HCT116 (cell line): ENCODE measurements at regions not wholly inside any gene's neighbourhood (a gene's known extent, or its start where the extent isn't known, plus 50 kb on each side); places are given as distances from the start of the nearest gene placed in this dataset.

Experiments used
- ATAC-seq: fragments of 200-7000 bp; cut with Tn5 transposase; 2 replicates; pipeline ENCODE4 v1.9.1; 2020; ENCODE audit warnings: mild to moderate bottlenecking, moderate library complexity
- BruUV-seq: library from RNA; stranded (reverse); fragments of 400-500 nt; replicated peaks from 2 replicates; lab custom pipeline; 2021; lab: Mats Ljungman, UMichigan
- CTCF ChIA-PET: fragments of 300-600 bp; sonication (Branson Sonifier 250); formaldehyde crosslinking; loops from one replicate; lab custom pipeline; 2021; ENCODE audit warnings: antibody characterized with exemption; lab: Charles Lee
- POLR2A ChIA-PET: fragments of 300-600, 350-600 bp; sonication (Branson Sonifier 250); formaldehyde crosslinking; loops from one replicate; lab custom pipeline; 2021; ENCODE audit warnings: antibody characterized with exemption; lab: Charles Lee
- RAD21 ChIA-PET, 2 experiments: fragments of 300-600 bp; sonication (Branson Sonifier 250); formaldehyde crosslinking; loops; one replicate each; lab custom pipeline; 2023; ENCODE audit warnings: low total read pairs in 2 of 2; ENCODE audit not compliant: uncharacterized antibody in 2 of 2, unreplicated experiment in 2 of 2, low non-redundant PET in 1 of 2; lab: Charles Lee
- DNase-seq: peaks from one replicate; pipeline ENCODE4 v3.0.0-alpha.2; 2010; ENCODE audit warnings: low read depth, low spot score
- H2AFZ ChIP-seq: fragments of 200-600 bp; shearing (Covaris generic), sonication (generic); 2 replicates; pipeline ENCODE4 v1.6.1; 2017; ENCODE audit warnings: low read depth, mixed run types, mixed read lengths, antibody characterized with exemption, low read length; ENCODE audit not compliant: poor library complexity, severe bottlenecking
- H3K27ac ChIP-seq: 2 replicates; pipeline ENCODE4 v1.5.1; 2012; ENCODE audit warnings: low read depth, low read length
- H3K27me3 ChIP-seq: fragments of 200-600 bp; sonication (generic); 2 replicates; pipeline ENCODE4 v1.6.1; 2016; ENCODE audit warnings: mixed run types, low read length, mixed read lengths; ENCODE audit not compliant: insufficient read depth
- H3K36me3 ChIP-seq, 2 experiments: fragments of 200-500 bp in 1 of 2; fragments of 200-600 bp in 1 of 2; sonication (Bioruptor generic) in 1 of 2; sonication (generic) in 1 of 2; 2 replicates each; pipeline versions ENCODE4 v1.5.1 to v1.6.1; 2014 to 2016; ENCODE audit warnings: low read length in 2 of 2, inconsistent platforms in 1 of 2, mixed read lengths in 1 of 2, mixed run types in 1 of 2; ENCODE audit not compliant: insufficient read depth in 2 of 2, control insufficient read depth in 1 of 2
- H3K4me1 ChIP-seq, 2 experiments: fragments of 200-600 bp in 1 of 2; sonication (generic) in 1 of 2; 2 replicates each; pipeline versions ENCODE4 v1.5.1 to v1.6.1; 2012 to 2017; ENCODE audit warnings: low read length in 2 of 2, inconsistent platforms in 1 of 2, mild to moderate bottlenecking in 1 of 2, mixed read lengths in 1 of 2, mixed run types in 1 of 2, moderate library complexity in 1 of 2; ENCODE audit not compliant: insufficient read depth in 2 of 2, control insufficient read depth in 1 of 2
- H3K4me2 ChIP-seq: fragments of 200-600 bp; sonication (generic); 2 replicates; pipeline ENCODE4 v1.6.1; 2017; ENCODE audit warnings: mixed run types, low read length, mixed read lengths
- H3K4me3 ChIP-seq, 2 experiments: fragments of 200-600 bp in 1 of 2; sonication (generic) in 1 of 2; replicated peaks in 1 of 2; 2 replicates each; pipeline ENCODE4 v1.5.1; 2011 to 2016; ENCODE audit warnings: low read length in 2 of 2, control low read depth in 1 of 2, low read depth in 1 of 2, mild to moderate bottlenecking in 1 of 2, mixed read lengths in 1 of 2, mixed run types in 1 of 2
- H3K79me2 ChIP-seq: fragments of 200-600 bp; sonication (generic); 2 replicates; pipeline ENCODE4 v1.6.1; 2017; ENCODE audit warnings: mild to moderate bottlenecking, mixed run types, low read length, moderate library complexity, mixed read lengths; ENCODE audit not compliant: insufficient read depth
- H3K9ac ChIP-seq: fragments of 200-600 bp; sonication (generic); 2 replicates; pipeline ENCODE4 v1.6.1; 2016; ENCODE audit warnings: low read length, mixed read lengths
- H3K9me2 ChIP-seq: fragments of 200-600 bp; sonication (generic), shearing (Covaris generic); 2 replicates; pipeline ENCODE4 v1.6.1; 2017; ENCODE audit warnings: mixed run types, mild to moderate bottlenecking, moderate library complexity; ENCODE audit not compliant: insufficient read depth
- H3K9me3 ChIP-seq, 2 experiments: fragments of 200-500 bp in 1 of 2; fragments of 200-600 bp in 1 of 2; sonication (Bioruptor generic) in 1 of 2; sonication (generic) in 1 of 2; 2 replicates each; pipeline ENCODE4 v1.6.1; 2014 to 2017; ENCODE audit warnings: low read length in 2 of 2, mixed read lengths in 2 of 2, inconsistent platforms in 1 of 2, low read depth in 1 of 2, mild to moderate bottlenecking in 1 of 2, mixed run types in 1 of 2, moderate library complexity in 1 of 2; ENCODE audit not compliant: control insufficient read depth in 1 of 2, insufficient read depth in 1 of 2
- H4K20me1 ChIP-seq: fragments of 200-600 bp; sonication (generic), shearing (Covaris generic); 2 replicates; pipeline ENCODE4 v1.6.1; 2017; ENCODE audit warnings: mixed run types, mild to moderate bottlenecking, moderate library complexity; ENCODE audit not compliant: insufficient read depth
- CEBPB ChIP-seq: IDR thresholded peaks from 2 replicates; pipeline ENCODE4 v1.6.1; 2012; ENCODE audit warnings: low read depth
- CTCF ChIP-seq, 3 experiments: fragments of 200-600 bp in 1 of 3; sonication (generic) in 1 of 3; IDR thresholded peaks in 2 of 3; conservative IDR thresholded peaks in 1 of 3; 2 replicates each; pipeline ENCODE4 v1.5.1; 2012 to 2017; ENCODE audit warnings: low read depth in 2 of 3, low read length in 2 of 3, antibody characterized with exemption in 1 of 3, borderline replicate concordance in 1 of 3, control low read depth in 1 of 3, mild to moderate bottlenecking in 1 of 3, mixed read lengths in 1 of 3, mixed run types in 1 of 3, moderate library complexity in 1 of 3; ENCODE audit not compliant: insufficient read depth in 1 of 3
- FOSL1 ChIP-seq: IDR thresholded peaks from 2 replicates; pipeline ENCODE4 v1.6.1; 2012; ENCODE audit warnings: low read depth
- POLR2AphosphoS5 ChIP-seq: IDR thresholded peaks from 2 replicates; pipeline ENCODE4 v1.6.1; 2011; ENCODE audit warnings: mild to moderate bottlenecking, low read depth, low read length, moderate library complexity
- SIN3A ChIP-seq: IDR thresholded peaks from 2 replicates; pipeline ENCODE4 v1.6.1; 2012; ENCODE audit warnings: low read depth
- SP1 ChIP-seq: IDR thresholded peaks from 2 replicates; pipeline ENCODE4 v1.6.1; 2012; ENCODE audit warnings: low read depth
- SRF ChIP-seq: IDR thresholded peaks from 2 replicates; pipeline ENCODE4 v1.6.1; 2012; ENCODE audit warnings: low read depth
- YY1 ChIP-seq: IDR thresholded peaks from 2 replicates; pipeline ENCODE4 v1.6.1; 2011; ENCODE audit warnings: low read length, low read depth, moderate library complexity, mild to moderate bottlenecking; ENCODE audit not compliant: insufficient replicate concordance; ENCODE audit errors: extremely low read depth
- ZFX ChIP-seq: fragments of 450-650 bp; IDR thresholded peaks from 2 replicates; pipeline ENCODE4 v1.6.1; 2017
- intact Hi-C: fragments of 100-400 bp; cut with micrococcal nuclease; formaldehyde crosslinking; loops from 2 replicates; pipeline ENCODE4 v1.10.0; 2022
- TF ChIP-seq, protein P1 (sequence below): IDR thresholded peaks from 2 replicates; pipeline ENCODE4 v1.6.1; 2012

GRCh38 chr16:63038397-63039106 is 1002.3 kb upstream of the CDH8 start:
- BruUV-seq, result no TSS peak
- no peaks in the 10 kb centered on the region for H3K4me1 ChIP-seq
- no peaks in the 10 kb centered on the region for H4K20me1 ChIP-seq
- CTCF ChIA-PET, result no interaction called here
- peaks cover 0 to 4% of the 10 kb centered on the region in 2 experiments; a peak in 2 of 4 replicates for H3K9me3 ChIP-seq
- no peaks in the 10 kb centered on the region for H3K27me3 ChIP-seq
- no peak overlapping the region for H2AFZ ChIP-seq
- H3K4me2 ChIP-seq, result no peak overlapping the region
- TF ChIP-seq CEBPB, result no peak
- no peak for TF ChIP-seq SRF
- TF ChIP-seq, all 23 proteins: peak for 0
- ChIA-PET RAD21 (no interaction called here), POLR2A (no interaction called here)
- Histone ChIP-seq H3K36me3 (no peaks in the 10 kb centered on the region), H3K4me3 (no peak overlapping the region), H3K9me2 (no peaks in the 10 kb centered on the region), H3K79me2 (no peaks in the 10 kb centered on the region), H3K27ac (no peak overlapping the region), H3K9ac (no peak overlapping the region)
- intact Hi-C loops, result no loop called here
- no peak for DNase-seq
- no peak for ATAC-seq

DNA sequence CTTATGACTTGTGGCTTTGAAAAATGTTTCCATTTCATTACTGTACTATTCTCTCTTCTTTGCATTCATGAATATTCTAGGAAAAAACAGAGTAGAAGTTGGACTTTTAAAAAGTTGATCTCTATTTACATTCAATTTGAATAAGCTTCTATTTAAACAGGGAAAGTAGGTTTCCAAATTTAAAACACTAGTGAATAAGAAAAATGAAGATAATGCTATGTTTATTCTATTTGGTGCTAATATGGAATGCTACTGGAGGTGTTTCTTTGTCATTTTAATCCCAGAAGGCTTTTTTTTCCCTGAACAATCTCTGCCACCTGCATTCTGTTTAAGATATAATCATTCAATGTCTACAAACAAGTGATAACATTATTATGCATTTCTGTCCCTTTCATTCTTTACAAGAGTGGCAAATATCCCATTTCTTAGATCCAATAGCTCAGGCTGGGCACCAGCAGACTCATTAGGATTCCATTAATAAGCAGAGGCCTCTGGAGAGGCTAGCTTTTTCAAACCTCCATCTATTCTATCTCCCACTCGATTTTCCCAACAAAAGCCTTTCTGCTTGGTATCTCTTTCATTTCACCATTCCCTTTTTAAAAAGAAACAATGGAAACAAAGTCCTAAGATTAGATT is 1001.6 kb upstream of the CDH8 start:
- no peak overlapping the region for H3K4me2 ChIP-seq
- no peaks in the 10 kb centered on the region for H3K4me1 ChIP-seq
- peaks cover 0 to 4% of the 10 kb centered on the region in 2 experiments; a peak in 2 of 4 replicates for H3K9me3 ChIP-seq
- intact Hi-C loops, result no loop called here
- ChIA-PET POLR2A (no interaction called here), CTCF (no interaction called here), RAD21 (no interaction called here)
- H3K79me2 ChIP-seq, result no peaks in the 10 kb centered on the region
- no peaks in the 10 kb centered on the region for H4K20me1 ChIP-seq
- DNase-seq, result no peak
- H3K27me3 ChIP-seq, result no peaks in the 10 kb centered on the region
- BruUV-seq, result no TSS peak
- H3K27ac ChIP-seq, result no peak overlapping the region
- no peaks in the 10 kb centered on the region for H3K9me2 ChIP-seq
- no peak for TF ChIP-seq ZFX
- no peak for TF ChIP-seq SP1
- no peak for TF ChIP-seq YY1
- no peak for TF ChIP-seq CTCF (IDR thresholded peaks at IDR 0.05 in 2 of 3, conservative IDR thresholded peaks at IDR 0.05 in 1 of 3; ENCODE audit: borderline replicate concordance in 1 of 3, insufficient read depth in 1 of 3, low read depth in 2 of 3, low read length in 2 of 3)
- TF ChIP-seq SIN3A, result no peak
- TF ChIP-seq POLR2AphosphoS5, result no peak
- TF ChIP-seq, protein P1, sequence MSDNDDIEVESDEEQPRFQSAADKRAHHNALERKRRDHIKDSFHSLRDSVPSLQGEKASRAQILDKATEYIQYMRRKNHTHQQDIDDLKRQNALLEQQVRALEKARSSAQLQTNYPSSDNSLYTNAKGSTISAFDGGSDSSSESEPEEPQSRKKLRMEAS, result no peak
- no peak for TF ChIP-seq FOSL1
- no peak overlapping the region for H3K9ac ChIP-seq
- H3K4me3 ChIP-seq, result no peak overlapping the region
- no peaks in the 10 kb centered on the region for H3K36me3 ChIP-seq
- no peak for ATAC-seq
- H2AFZ ChIP-seq, result no peak overlapping the region
